NCI-H345 (cell line): ENCODE measurements at regions not wholly inside any gene's neighbourhood (a gene's known extent, or its start where the extent isn't known, plus 50 kb on each side); places are given as distances from the start of the nearest gene placed in this dataset.
"Not testable (repeated sequence)": the region's sequence is repeated elsewhere in the genome, so short reads cannot be mapped to it uniquely, and the experiment has no call there.

Experiments used
- DNase-seq: peaks from one replicate; lab custom pipeline; 2025; lab: John Stamatoyannopoulos, UW

DNA sequence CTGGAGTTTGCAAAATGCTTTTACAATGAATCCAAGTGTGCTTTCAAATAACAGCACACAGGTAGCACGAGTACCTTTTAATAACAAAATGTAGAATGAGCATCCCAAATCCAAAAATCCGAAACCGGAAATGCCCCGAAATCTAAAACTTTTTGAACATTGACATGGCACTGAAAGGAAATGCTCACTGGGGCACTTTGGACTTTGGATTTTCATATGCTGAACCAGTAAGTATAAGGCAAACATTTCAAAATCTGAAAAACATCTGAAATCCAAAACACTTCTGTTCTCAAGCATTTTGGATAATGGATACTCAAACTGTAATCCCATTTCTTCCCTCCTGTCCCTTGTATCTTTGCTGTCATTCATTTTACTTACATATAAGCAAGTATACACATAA is 50.1 kb downstream of the GCNT4 start:
- no peak for DNase-seq

DNA sequence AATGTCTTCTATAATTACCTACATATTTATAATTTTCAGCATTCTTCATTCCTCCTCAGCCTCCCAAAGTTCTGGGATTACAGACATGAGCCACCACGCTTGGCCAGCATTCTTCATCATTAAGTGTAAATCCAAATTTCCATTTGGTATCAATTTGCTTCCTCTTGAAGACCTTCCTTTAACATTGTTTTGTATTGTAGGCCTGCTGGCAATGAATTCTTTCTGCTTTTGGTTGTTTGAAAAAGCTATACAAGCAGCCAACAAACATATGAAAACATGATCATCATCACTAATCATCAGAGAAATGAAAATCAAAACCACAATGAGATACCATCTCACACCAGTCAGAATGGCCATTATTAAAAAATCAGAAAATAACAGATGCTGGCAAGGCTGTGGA is 56.4 kb downstream of the GCNT4 start:
- no peak for DNase-seq

- no peak for DNase-seq
These were observed 57.5 kb downstream of the GCNT4 start for GRCh38 chr5:74994826-74995225.

DNA sequence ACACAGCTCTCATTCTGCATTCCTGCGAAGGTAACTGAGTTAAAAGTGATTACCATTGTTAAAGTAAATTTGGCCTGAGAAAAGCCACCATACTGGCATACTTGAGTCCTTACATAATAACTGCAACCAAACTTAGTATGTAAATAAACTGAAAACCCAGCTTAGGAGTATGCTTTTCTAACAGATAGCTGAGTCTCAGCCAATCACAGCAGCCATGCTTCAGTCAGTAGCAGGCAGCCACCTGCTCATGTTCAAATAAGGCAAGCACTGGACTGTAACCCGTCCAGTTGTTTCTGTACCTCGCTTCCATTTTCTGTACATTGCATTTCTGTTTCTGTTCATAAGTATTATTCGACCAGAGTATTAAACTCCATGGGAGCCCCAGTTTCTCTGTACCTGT is 58.6 kb downstream of the GCNT4 start:
- no peak for DNase-seq

GRCh38 chr5:74992791-74993190 is 59.6 kb downstream of the GCNT4 start:
- no peak for DNase-seq

DNA sequence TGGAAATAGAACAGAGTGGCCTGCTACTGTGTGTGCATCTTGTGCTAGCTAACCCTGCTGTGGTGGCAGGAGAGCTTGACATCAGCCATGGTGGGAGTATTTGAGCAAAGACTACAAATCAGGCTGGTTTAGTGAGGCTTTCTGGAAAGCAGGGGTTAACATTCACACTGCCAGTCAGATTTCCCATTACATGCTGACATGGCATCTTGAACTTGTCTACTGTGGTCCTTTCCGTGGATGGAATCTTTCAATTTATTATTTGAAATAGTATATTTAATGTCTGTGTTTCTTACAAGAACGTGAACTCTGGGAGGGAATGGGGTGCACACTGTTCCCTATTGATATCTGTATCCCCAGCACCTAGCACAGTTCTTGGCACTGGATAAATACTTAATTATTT is 60.8 kb downstream of the GCNT4 start:
- no peak for DNase-seq

GRCh38 chr5:74990194-74990593 is 62.2 kb downstream of the GCNT4 start:
- DNase-seq: no peak

- DNase-seq: no peak
These were observed 63.9 kb downstream of the GCNT4 start for GRCh38 chr5:74988273-74988983.

DNA sequence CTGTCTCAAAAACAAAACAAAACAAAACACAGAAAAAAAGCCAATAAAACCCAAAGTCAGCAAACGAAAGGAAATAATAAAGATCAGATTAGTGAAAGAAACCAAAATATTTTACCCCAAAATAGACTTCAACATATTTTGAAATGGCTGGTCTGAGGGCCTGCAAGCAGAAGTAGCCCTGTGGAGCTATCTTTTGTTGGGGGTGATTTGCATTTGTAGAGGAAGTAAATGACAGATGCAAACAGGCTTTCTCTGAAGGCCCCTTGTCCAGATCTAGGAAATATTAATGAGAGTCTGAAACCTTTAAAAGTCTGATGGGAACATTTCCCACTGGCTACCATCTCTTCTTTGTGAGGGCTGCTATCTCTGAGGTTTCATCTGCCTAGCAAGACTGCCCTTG is 74.0 kb downstream of the GCNT4 start:
- DNase-seq: no peak

GRCh38 chr5:74977471-74977870 is 74.9 kb downstream of the GCNT4 start:
- DNase-seq: no peak

GRCh38 chr5:74976651-74977050 is 75.7 kb downstream of the GCNT4 start:
- DNase-seq: no peak

DNA sequence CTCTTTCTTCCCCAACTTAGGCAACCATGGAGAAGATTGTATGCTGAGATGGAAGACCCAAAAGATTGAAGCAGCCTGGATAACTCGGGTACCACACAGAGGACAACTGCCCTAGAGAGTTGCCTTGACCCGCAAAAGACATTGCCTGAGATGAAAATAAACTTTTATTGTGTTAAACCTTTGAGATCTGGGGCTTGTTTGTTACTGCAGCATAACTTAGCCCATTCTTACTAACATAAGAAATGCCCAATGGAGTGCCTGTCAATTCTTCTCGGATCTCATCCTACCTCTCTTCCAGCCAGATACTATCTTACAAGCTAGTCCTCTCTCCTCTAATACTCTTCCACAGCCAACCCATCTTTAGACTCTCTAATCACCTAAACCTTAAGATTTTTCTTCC is 76.8 kb downstream of the GCNT4 start:
- DNase-seq: no peak

DNA sequence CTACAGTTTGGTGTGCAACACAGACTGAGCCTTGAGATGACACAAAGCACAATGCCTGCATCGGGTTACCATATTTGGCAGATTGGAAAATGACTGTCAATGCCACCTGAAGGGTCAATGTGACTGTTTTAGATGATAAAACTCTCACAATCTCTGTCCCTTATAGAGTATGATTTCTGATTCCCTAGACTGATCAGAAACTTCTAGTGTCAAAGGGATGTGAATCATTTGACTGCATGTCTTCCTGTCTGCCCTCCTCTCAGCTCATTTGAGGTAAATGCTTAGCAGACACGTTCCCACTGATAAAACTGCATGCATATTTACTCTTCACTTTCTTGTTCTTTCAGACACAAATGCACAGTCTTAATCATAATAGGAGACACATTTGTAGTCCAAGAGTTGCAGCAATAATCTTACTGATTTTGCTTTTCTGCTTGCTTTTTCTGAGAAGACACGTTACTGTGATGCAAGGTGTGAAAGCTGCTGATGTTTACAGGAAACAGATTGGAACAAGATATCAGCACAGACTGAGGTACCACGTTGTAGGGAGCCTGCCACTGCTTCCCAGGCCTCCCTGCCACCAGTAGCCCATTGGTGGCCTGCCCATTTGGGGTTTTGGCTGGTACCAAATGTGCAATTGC is 77.8 kb downstream of the GCNT4 start:
- no peak for DNase-seq

DNA sequence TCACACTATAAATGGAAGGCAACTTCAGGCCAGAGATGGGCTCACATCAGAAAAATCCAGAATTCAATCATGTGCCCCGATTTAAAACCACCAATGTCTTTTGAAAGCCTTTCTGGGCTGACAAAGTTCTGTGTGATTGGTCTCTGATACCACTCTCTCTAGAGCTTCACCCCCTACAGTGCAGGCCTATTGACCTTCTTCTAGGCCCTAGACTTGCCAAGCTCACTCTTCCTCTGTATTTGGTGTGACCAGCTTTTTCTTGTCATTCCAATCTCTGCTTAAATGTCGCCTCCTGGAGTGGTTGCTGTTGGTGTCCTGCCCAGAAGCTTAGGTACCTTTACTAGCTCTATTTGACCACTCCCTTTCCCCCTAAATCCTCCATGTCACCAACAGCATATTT is 78.7 kb downstream of the GCNT4 start:
- no peak for DNase-seq

- DNase-seq: no peak
These were observed 80.4 kb downstream of the GCNT4 start for GRCh38 chr5:74971947-74972460.

DNA sequence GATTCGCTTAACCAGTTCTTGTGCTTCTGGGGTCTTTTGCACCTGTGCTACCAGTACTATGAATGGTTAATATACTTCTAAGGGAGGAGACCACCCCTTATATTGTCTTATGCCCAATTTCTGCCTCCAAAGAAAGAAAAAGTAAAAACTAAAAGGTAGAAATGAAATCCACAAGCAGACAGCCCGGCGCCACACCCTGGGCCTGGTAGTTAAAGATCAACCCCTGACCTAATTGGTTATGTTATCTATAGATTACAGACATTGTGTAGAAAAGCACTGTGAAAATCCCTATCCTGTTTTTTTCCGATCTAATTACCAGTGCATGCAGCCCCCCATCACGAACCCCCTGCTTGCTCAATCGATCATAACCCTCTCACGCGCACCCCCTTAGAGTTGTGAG is 81.5 kb downstream of the GCNT4 start:
- DNase-seq: not testable (repeated sequence)

DNA sequence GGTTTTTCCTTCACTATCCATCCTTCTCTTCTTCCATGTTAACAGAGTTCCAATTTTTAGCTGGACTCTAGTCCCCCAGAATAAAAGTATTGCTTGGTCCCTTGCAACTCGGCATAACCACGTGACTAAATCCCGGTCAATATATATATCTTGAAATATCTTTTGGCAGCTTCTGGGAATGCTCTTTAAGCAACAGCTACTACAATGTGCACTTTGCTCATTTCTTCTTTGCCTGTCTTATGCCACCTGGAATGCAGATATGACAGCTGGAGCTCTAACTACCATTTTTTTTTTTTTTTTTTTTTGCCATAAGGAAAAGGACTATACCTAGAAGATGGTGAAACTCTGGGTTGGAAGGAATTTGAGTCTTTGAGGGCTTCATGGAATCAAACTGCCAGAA is 82.6 kb downstream of the GCNT4 start:
- no peak for DNase-seq

DNA sequence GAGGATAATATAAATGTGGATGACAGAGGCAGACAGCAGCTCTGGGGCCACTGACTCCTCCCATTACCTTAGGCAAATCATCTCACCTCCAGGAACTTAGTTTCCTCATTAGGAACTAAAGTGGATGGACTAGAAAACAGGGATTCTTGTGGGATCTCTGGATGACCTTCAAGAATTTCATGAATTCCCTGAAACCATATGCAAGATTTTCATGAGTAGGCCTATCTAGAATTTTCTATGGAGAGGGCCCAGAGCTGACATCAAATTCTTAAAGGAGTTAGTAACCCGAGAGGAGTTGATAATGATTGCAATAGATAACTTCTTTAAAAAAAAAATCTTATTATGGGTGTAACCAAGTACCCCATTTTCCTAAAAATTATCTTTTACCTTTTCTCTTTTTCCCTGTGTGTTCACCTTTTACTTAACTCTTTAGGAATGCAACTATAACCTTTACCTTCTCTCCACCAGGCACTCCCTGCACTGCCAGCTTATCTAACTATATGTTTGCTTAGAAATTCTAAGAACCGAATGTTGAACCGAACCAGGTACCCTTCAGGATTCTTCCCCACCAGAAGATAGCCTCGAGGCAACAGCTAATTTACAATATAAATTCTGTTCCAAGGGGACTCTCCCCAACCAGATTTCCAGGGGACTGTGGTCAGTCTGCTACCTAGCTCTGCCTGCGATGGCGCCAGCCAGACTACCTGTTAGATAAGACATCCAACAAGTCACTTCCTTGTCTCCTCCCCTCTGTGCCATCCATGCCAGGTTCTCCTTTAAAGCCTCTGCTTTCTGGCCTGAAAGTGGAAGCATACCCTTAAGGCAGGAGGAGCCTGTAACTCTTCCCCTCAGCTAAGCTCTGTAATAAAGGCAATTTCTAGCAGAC is 86.0 kb downstream of the GCNT4 start:
- DNase-seq: no peak

DNA sequence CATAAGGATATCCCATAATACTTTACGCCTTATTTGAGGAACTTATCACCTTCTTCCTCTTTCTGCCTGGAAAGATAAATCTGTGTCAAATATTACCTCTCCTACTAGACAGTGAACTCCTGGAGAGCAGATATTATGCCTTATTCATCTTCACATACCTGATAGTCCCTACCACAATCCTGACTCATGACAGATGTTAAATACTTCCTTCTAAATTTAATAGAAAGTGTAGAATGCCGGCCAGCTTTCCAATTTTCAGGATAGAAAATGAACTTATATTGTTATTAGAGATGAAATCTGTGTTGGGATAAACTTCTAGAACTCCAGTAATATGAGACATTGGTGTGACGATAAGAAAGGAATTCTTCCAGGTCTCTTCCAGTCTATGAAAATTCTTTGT is 89.0 kb downstream of the GCNT4 start:
- no peak for DNase-seq

GRCh38 chr5:74957906-74958305 is 91.7 kb upstream of the FAM169A start:
- no peak for DNase-seq

- DNase-seq: no peak
These were observed 91.0 kb upstream of the FAM169A start for GRCh38 chr5:74957029-74957784.

- no peak for DNase-seq
These were observed 90.1 kb upstream of the FAM169A start for GRCh38 chr5:74956278-74956677.
